DND-41 (cell line): ENCODE measurements at regions not wholly inside any gene's neighbourhood (a gene's known extent, or its start where the extent isn't known, plus 50 kb on each side); places are given as distances from the start of the nearest gene placed in this dataset.

Source experiments
- CTCF ChIP-seq: IDR thresholded peaks from 2 replicates; pipeline ENCODE4 v1.5.1; 2012; ENCODE audit warnings: borderline replicate concordance, low read length, moderate library complexity, mild to moderate bottlenecking; ENCODE audit not compliant: poor library complexity, severe bottlenecking; ENCODE audit errors: extremely low read depth
- EZH2 ChIP-seq: IDR thresholded peaks from 3 replicates; pipeline ENCODE4 v1.6.1; 2012; ENCODE audit warnings: borderline replicate concordance, low read depth, mild to moderate bottlenecking, moderate library complexity, low read length, inconsistent platforms; ENCODE audit not compliant: severe bottlenecking

GRCh38 chr6:92361990-92362389 lies 1057.4 kb downstream of the EPHA7 start:
- TF ChIP-seq CTCF (no peak), EZH2 (no peak)
